CD14-positive monocyte (primary cell): ENCODE measurements at regions not wholly inside any gene's neighbourhood (a gene's known extent, or its start where the extent isn't known, plus 50 kb on each side); places are given as distances from the start of the nearest gene placed in this dataset.

ENCODE experiments used
- DNase-seq, 3 donors: peaks; one replicate each; pipeline ENCODE4 v3.0.0-alpha.2; 2011 to 2022
- H2AFZ ChIP-seq: 2 replicates; pipeline ENCODE4 v1.6.0; 2012; ENCODE audit warnings: mild to moderate bottlenecking, low read depth, low read length, inconsistent platforms; ENCODE audit not compliant: insufficient read depth, poor library complexity, severe bottlenecking
- H3K27ac ChIP-seq, 2 donors: 1 replicate in 1 of 2; 2 replicates in 1 of 2; pipeline ENCODE4 v1.5.1; 2012 to 2013; ENCODE audit warnings: low read length in 2 of 2, control low read depth in 1 of 2, inconsistent platforms in 1 of 2, low read depth in 1 of 2, mild to moderate bottlenecking in 1 of 2
- H3K27me3 ChIP-seq, 2 donors: one replicate each; pipeline versions ENCODE4 v1.6.0 to v1.6.1; 2011 to 2013; ENCODE audit warnings: low read length in 2 of 2; ENCODE audit not compliant: control insufficient read depth in 2 of 2, insufficient read depth in 2 of 2
- H3K36me3 ChIP-seq, 2 donors: replicated peaks in 1 of 2; 1 replicate in 1 of 2; 2 replicates in 1 of 2; pipeline versions ENCODE4 v1.5.1 to v1.6.1; 2012 to 2013; ENCODE audit warnings: low read length in 2 of 2, control low read depth in 1 of 2, inconsistent platforms in 1 of 2, mild to moderate bottlenecking in 1 of 2; ENCODE audit not compliant: insufficient read depth in 2 of 2, control insufficient read depth in 1 of 2
- H3K4me1 ChIP-seq, 2 donors: 1 replicate in 1 of 2; 2 replicates in 1 of 2; pipeline versions ENCODE4 v1.5.1 to v1.6.1; 2012 to 2013; ENCODE audit warnings: low read length in 2 of 2, control low read depth in 1 of 2, inconsistent platforms in 1 of 2, mild to moderate bottlenecking in 1 of 2, moderate library complexity in 1 of 2; ENCODE audit not compliant: insufficient read depth in 2 of 2, control insufficient read depth in 1 of 2
- H3K4me2 ChIP-seq: replicated peaks from 2 replicates; pipeline ENCODE3; 2012; ENCODE audit warnings: low read length, moderate library complexity, mild to moderate bottlenecking; ENCODE audit not compliant: poor library complexity, severe bottlenecking; ENCODE audit errors: extremely low read depth
- H3K4me3 ChIP-seq, 3 experiments: fragments of 200-600 bp in 1 of 3; sonication (generic) in 1 of 3; replicated peaks in 1 of 3; 1 replicate in 2 of 3; 2 replicates in 1 of 3; pipeline ENCODE4 v1.5.1; 2011 to 2013; ENCODE audit warnings: low read length in 3 of 3, mild to moderate bottlenecking in 3 of 3, control low read depth in 2 of 3, low read depth in 2 of 3, inconsistent platforms in 1 of 3, moderate library complexity in 1 of 3
- H3K79me2 ChIP-seq: 2 replicates; pipeline ENCODE4 v1.6.0; 2012; ENCODE audit warnings: mild to moderate bottlenecking, control low read depth, inconsistent platforms, low read length, moderate library complexity; ENCODE audit not compliant: insufficient read depth
- H3K9ac ChIP-seq: 2 replicates; pipeline ENCODE4 v1.6.0; 2017; ENCODE audit warnings: low read length, mild to moderate bottlenecking; ENCODE audit not compliant: insufficient read depth, poor library complexity, severe bottlenecking
- H3K9me3 ChIP-seq, 2 donors: replicated peaks in 1 of 2; 1 replicate in 1 of 2; 2 replicates in 1 of 2; pipeline versions ENCODE4 v1.5.1 to v1.6.1; 2012 to 2013; ENCODE audit warnings: low read length in 2 of 2, control low read depth in 1 of 2; ENCODE audit not compliant: control insufficient read depth in 1 of 2, insufficient read depth in 1 of 2
- H4K20me1 ChIP-seq: 2 replicates; pipeline ENCODE4 v1.6.0; 2012; ENCODE audit warnings: mild to moderate bottlenecking, low read length, control low read depth, moderate library complexity; ENCODE audit not compliant: insufficient read depth
- H3K27ac Mint-ChIP-seq, 7 donors: one replicate each; pipeline ENCODE4 v1.8.0; 2020; ENCODE audit warnings: mild to moderate bottlenecking in 7 of 7, mixed read lengths in 7 of 7, moderate library complexity in 6 of 7, inconsistent platforms in 2 of 7
- H3K27me3 Mint-ChIP-seq, 3 donors: one replicate each; pipeline ENCODE4 v1.8.0; 2021 to 2022; ENCODE audit warnings: low read depth in 3 of 3, mild to moderate bottlenecking in 3 of 3, mixed read lengths in 3 of 3, moderate library complexity in 3 of 3, inconsistent platforms in 1 of 3
- H3K36me3 Mint-ChIP-seq, 2 donors: one replicate each; pipeline ENCODE4 v1.8.0; 2020; ENCODE audit warnings: mixed read lengths in 2 of 2, inconsistent platforms in 1 of 2, mild to moderate bottlenecking in 1 of 2
- H3K4me1 Mint-ChIP-seq: one replicate; pipeline ENCODE4 v1.8.0; 2020; ENCODE audit warnings: mild to moderate bottlenecking, mixed read lengths
- H3K4me3 Mint-ChIP-seq, 2 donors: one replicate each; pipeline ENCODE4 v1.8.0; 2020; ENCODE audit warnings: mild to moderate bottlenecking in 2 of 2, mixed read lengths in 2 of 2, moderate library complexity in 1 of 2
- H3K9me3 Mint-ChIP-seq, 7 donors: one replicate each; pipeline ENCODE4 v1.8.0; 2020 to 2022; ENCODE audit warnings: mixed read lengths in 7 of 7, mild to moderate bottlenecking in 6 of 7, moderate library complexity in 6 of 7, inconsistent platforms in 2 of 7
- CTCF ChIP-seq: fragments of 200-600 bp; IDR thresholded peaks from one replicate; pipeline ENCODE4 v1.8.0; 2022; ENCODE audit warnings: antibody characterized with exemption, mild to moderate bottlenecking
- WGBS: methylation state at CpG from one replicate; pipeline ENCODE4 v1.1.5; 2013; ENCODE audit warnings: missing lambda C conversion rate; ENCODE audit not compliant: insufficient coverage; 5-methylcytosine and 5-hydroxymethylcytosine counted together
- intact Hi-C, 2 donors: fragments of 100-400 bp; cut with micrococcal nuclease; formaldehyde crosslinking; loops; one replicate each; pipeline versions ENCODE4 v1.15.0 to v1.15.1; 2023

- H3K4me1 ChIP-seq = no peaks in the 10 kb centered on the region
- H3K27me3 ChIP-seq = no peaks in the 10 kb centered on the region
- intact Hi-C loops = no loop called here
- H2AFZ ChIP-seq = no peak overlapping the region
- no peaks in the 10 kb centered on the region for H3K27me3 Mint-ChIP-seq
- no peaks in the 10 kb centered on the region for H3K36me3 ChIP-seq
- H3K9ac ChIP-seq = no peak overlapping the region
- no peaks in the 10 kb centered on the region for H4K20me1 ChIP-seq
- H3K4me1 Mint-ChIP-seq = no peaks in the 10 kb centered on the region
- no peak overlapping the region for H3K4me3 Mint-ChIP-seq
- H3K27ac ChIP-seq = no peak overlapping the region
- no peak overlapping the region for H3K27ac Mint-ChIP-seq
- no peak overlapping the region for H3K4me2 ChIP-seq
- H3K79me2 ChIP-seq = no peaks in the 10 kb centered on the region
- no peak for TF ChIP-seq CTCF
- no peak for DNase-seq
- H3K36me3 Mint-ChIP-seq = no peaks in the 10 kb centered on the region
- no peaks in the 10 kb centered on the region for H3K9me3 ChIP-seq
- H3K4me3 ChIP-seq = no peak overlapping the region
- peaks cover 0 to 9% (median 6%) of the 10 kb centered on the region in 7 donors for H3K9me3 Mint-ChIP-seq
Measured at GRCh38 chr21:18931237-18931636, 527.7 kb upstream of the TMPRSS15 start.

GRCh38 chr21:18937337-18937736 lies 533.8 kb upstream of the TMPRSS15 start:
- H3K9me3 Mint-ChIP-seq = peaks cover 0 to 7% (median 2%) of the 10 kb centered on the region in 7 donors
- WGBS = no CpG with 5 or more reads among the region's 7 CpGs
- H3K4me1 Mint-ChIP-seq = no peaks in the 10 kb centered on the region
- DNase-seq = no peak
- H4K20me1 ChIP-seq = no peaks in the 10 kb centered on the region
- no peak overlapping the region for H3K4me3 Mint-ChIP-seq
- no peaks in the 10 kb centered on the region for H3K36me3 ChIP-seq
- no peaks in the 10 kb centered on the region for H3K9me3 ChIP-seq
- no peaks in the 10 kb centered on the region for H3K4me1 ChIP-seq
- H3K27ac Mint-ChIP-seq = no peak overlapping the region
- no peak overlapping the region for H3K9ac ChIP-seq
- no peaks in the 10 kb centered on the region for H3K79me2 ChIP-seq
- H3K27ac ChIP-seq = no peak overlapping the region
- H2AFZ ChIP-seq = no peak overlapping the region
- no peaks in the 10 kb centered on the region for H3K27me3 Mint-ChIP-seq
- no peaks in the 10 kb centered on the region for H3K36me3 Mint-ChIP-seq
- TF ChIP-seq CTCF = no peak
- H3K4me2 ChIP-seq = no peak overlapping the region
- no peak overlapping the region for H3K4me3 ChIP-seq
- H3K27me3 ChIP-seq = no peaks in the 10 kb centered on the region
- intact Hi-C loops = no loop called here
